GM12878 (cell line): ENCODE measurements at regions not wholly inside any gene's neighbourhood (a gene's known extent, or its start where the extent isn't known, plus 50 kb on each side); places are given as distances from the start of the nearest gene placed in this dataset.

Experiments
- CREB1 ChIP-seq: IDR thresholded peaks from 2 replicates; pipeline ENCODE4 v1.6.1; 2012; ENCODE audit warnings: low read depth, mild to moderate bottlenecking, inconsistent platforms
- CTCF ChIP-seq, 3 experiments: IDR thresholded peaks in 2 of 3; conservative IDR thresholded peaks in 1 of 3; 2 replicates each; pipeline ENCODE4 v1.5.1; 2011; ENCODE audit warnings: low read depth in 3 of 3, low read length in 3 of 3, mild to moderate bottlenecking in 3 of 3, control low read depth in 2 of 3, moderate library complexity in 2 of 3, inconsistent platforms in 1 of 3, mixed read lengths in 1 of 3; ENCODE audit not compliant: control insufficient read depth in 2 of 3, insufficient read depth in 1 of 3; ENCODE audit errors: extremely low read depth in 1 of 3
- FOS ChIP-seq: IDR thresholded peaks from 3 replicates; pipeline ENCODE4 v1.6.1; 2011; ENCODE audit warnings: borderline replicate concordance; ENCODE audit not compliant: insufficient read length; ENCODE audit errors: extremely low read depth
- NR2C1 ChIP-seq: fragments of 450-650 bp; IDR thresholded peaks from 2 replicates; pipeline ENCODE4 v1.6.1; 2017; ENCODE audit warnings: antibody characterized with exemption, mild to moderate bottlenecking, moderate library complexity
- NRF1 ChIP-seq: conservative IDR thresholded peaks from 2 replicates; pipeline ENCODE4 v1.6.1; 2011; ENCODE audit warnings: mild to moderate bottlenecking, low read depth, low read length, improper control_type of control experiment
- PML ChIP-seq: IDR thresholded peaks from 2 replicates; pipeline ENCODE4 v1.6.1; 2012; ENCODE audit warnings: low read length, inconsistent platforms
- POLR2A ChIP-seq: IDR thresholded peaks from 2 replicates; pipeline ENCODE4 v1.6.1; 2011; ENCODE audit warnings: low read depth, mild to moderate bottlenecking, low read length
- POLR2AphosphoS5 ChIP-seq: IDR thresholded peaks from 2 replicates; pipeline ENCODE4 v1.6.1; 2011; ENCODE audit warnings: mild to moderate bottlenecking, low read length, inconsistent platforms
- SMAD1 ChIP-seq: fragments of 450-650 bp; IDR thresholded peaks from 2 replicates; pipeline ENCODE4 v1.6.1; 2018; ENCODE audit warnings: mild to moderate bottlenecking, low read depth; ENCODE audit not compliant: partially characterized antibody
- SUZ12 ChIP-seq: fragments of 200-600 bp; sonication (generic); IDR thresholded peaks from one replicate; pipeline ENCODE4 v1.6.1; 2018; ENCODE audit warnings: antibody characterized with exemption, mild to moderate bottlenecking; ENCODE audit not compliant: unreplicated experiment
- YBX1 ChIP-seq: fragments of 450-650 bp; IDR thresholded peaks from 2 replicates; pipeline ENCODE4 v1.6.1; 2016; ENCODE audit warnings: antibody characterized with exemption
- ZNF274 ChIP-seq: IDR thresholded peaks from one replicate; pipeline ENCODE4 v1.8.0; 2011; ENCODE audit not compliant: insufficient read length, insufficient read depth

GRCh38 chr14:29222006-29222405 is 455.4 kb downstream of the FOXG1 start:
- no peak for TF ChIP-seq POLR2A
- no peak for TF ChIP-seq NR2C1
- no peak for TF ChIP-seq POLR2AphosphoS5
- no peak for TF ChIP-seq FOS
- no peak for TF ChIP-seq CREB1
- TF ChIP-seq SUZ12, result no peak
- TF ChIP-seq CTCF (IDR thresholded peaks at IDR 0.05 in 2 of 3, conservative IDR thresholded peaks at IDR 0.05 in 1 of 3; ENCODE audit: control insufficient read depth in 2 of 3, extremely low read depth in 1 of 3, insufficient read depth in 1 of 3, low read depth in 3 of 3, low read length in 3 of 3), result no peak
- TF ChIP-seq SMAD1, result no peak
- no peak for TF ChIP-seq NRF1
- TF ChIP-seq PML, result no peak
- no peak for TF ChIP-seq YBX1
- TF ChIP-seq ZNF274, result no peak
